K562 (cell line): ENCODE measurements at regions not wholly inside any gene's neighbourhood (a gene's known extent, or its start where the extent isn't known, plus 50 kb on each side); places are given as distances from the start of the nearest gene placed in this dataset.

Experiments
- ATAC-seq: fragments of 200-7000 bp; cut with Tn5 transposase; 3 replicates; pipeline ENCODE4 v1.9.1; 2020; ENCODE audit warnings: moderate library complexity
- BruUV-seq: library from RNA; stranded (reverse); fragments of 400-500 nt; replicated peaks from 2 replicates; lab custom pipeline; 2021; lab: Mats Ljungman, UMichigan
- CTCF ChIA-PET: fragments of 300-600 bp; formaldehyde crosslinking; extraction: SDS; loops from one replicate; lab custom pipeline; 2021; ENCODE audit warnings: low intra/inter-chr PET ratio; lab: Yijun Ruan, JAX
- POLR2A ChIA-PET: fragments of 300-600, 350-650 bp; sonication (Branson Sonifier 250); formaldehyde crosslinking; extraction: SDS; loops from one replicate; lab custom pipeline; 2021; ENCODE audit warnings: antibody characterized with exemption, inconsistent platforms; lab: Yijun Ruan, JAX
- DNase-seq, 4 experiments: peaks; one replicate each; pipeline versions ENCODE4 v3.0.0 to v3.0.0-alpha.2; 2011 to 2018; ENCODE audit warnings: low spot score in 3 of 4, mixed read lengths in 3 of 4; ENCODE audit errors: extremely low read depth in 1 of 4
- FAIRE-seq: peaks from 2 replicates; lab custom pipeline; 2011; peaks lifted over from hg19 to GRCh38; lab: Jason Lieb, UNC
- H2AFZ ChIP-seq: 2 replicates; pipeline ENCODE4 v1.6.0; 2011; ENCODE audit warnings: low read depth, low read length, control low read depth, inconsistent platforms
- H3K27ac ChIP-seq: fragments of 200-600 bp; 3 replicates; pipeline ENCODE4 v1.8.0; 2011; ENCODE audit warnings: low read depth, mild to moderate bottlenecking, control low read depth, inconsistent platforms, low read length, moderate library complexity, mixed read lengths; ENCODE audit errors: extremely low read depth
- H3K27me3 ChIP-seq, 2 experiments: fragments of 300-600 bp in 1 of 2; 2 replicates in 1 of 2; 3 replicates in 1 of 2; pipeline versions ENCODE4 v1.6.0 to v1.8.0; 2011; ENCODE audit warnings: inconsistent platforms in 2 of 2, low read length in 2 of 2, mild to moderate bottlenecking in 1 of 2, mixed read lengths in 1 of 2, moderate library complexity in 1 of 2; ENCODE audit not compliant: control insufficient read depth in 2 of 2, insufficient read depth in 2 of 2
- H3K36me3 ChIP-seq: fragments of 300-600 bp; 3 replicates; pipeline ENCODE4 v1.8.0; 2011; ENCODE audit warnings: mild to moderate bottlenecking, low read length, inconsistent platforms; ENCODE audit not compliant: control insufficient read depth, insufficient read depth
- H3K4me1 ChIP-seq, 2 experiments: fragments of 200-600 bp in 1 of 2; replicated peaks in 1 of 2; 2 replicates in 1 of 2; 3 replicates in 1 of 2; pipeline versions ENCODE4 v1.5.1 to v1.8.0; 2011; ENCODE audit warnings: inconsistent platforms in 2 of 2, low read length in 2 of 2, mild to moderate bottlenecking in 1 of 2, mixed read lengths in 1 of 2, moderate library complexity in 1 of 2; ENCODE audit not compliant: control insufficient read depth in 2 of 2, insufficient read depth in 2 of 2
- H3K4me2 ChIP-seq: 2 replicates; pipeline ENCODE4 v1.6.1; 2011; ENCODE audit warnings: low read length, control low read depth, inconsistent platforms, mixed read lengths; ENCODE audit not compliant: insufficient read depth
- H3K4me3 ChIP-seq: fragments of 200-600 bp; sonication (generic), shearing (Covaris generic); 2 replicates; pipeline ENCODE4 v1.5.1; 2016; ENCODE audit warnings: control low read depth, inconsistent platforms
- H3K79me2 ChIP-seq: fragments of 200-600 bp; 3 replicates; pipeline ENCODE4 v1.8.0; 2011; ENCODE audit warnings: low read length, inconsistent platforms; ENCODE audit not compliant: control insufficient read depth, insufficient read depth
- H3K9ac ChIP-seq, 2 experiments: 2 replicates each; pipeline versions ENCODE4 v1.6.0 to v1.6.1; 2011; ENCODE audit warnings: low read depth in 2 of 2, low read length in 2 of 2, control low read depth in 1 of 2, inconsistent platforms in 1 of 2, mild to moderate bottlenecking in 1 of 2, mixed read lengths in 1 of 2; ENCODE audit not compliant: insufficient read depth in 1 of 2
- H3K9me1 ChIP-seq: one replicate; pipeline ENCODE4 v1.6.0; 2011; ENCODE audit warnings: inconsistent platforms, mild to moderate bottlenecking, low read length, moderate library complexity; ENCODE audit not compliant: control insufficient read depth, insufficient read depth
- H3K9me3 ChIP-seq: replicated peaks from 2 replicates; pipeline ENCODE4 v1.5.1; 2011; ENCODE audit warnings: low read depth, low read length, inconsistent platforms; ENCODE audit not compliant: control insufficient read depth, insufficient read depth
- H4K20me1 ChIP-seq: replicated peaks from 2 replicates; pipeline ENCODE4 v1.6.1; 2011; ENCODE audit warnings: low read length, inconsistent platforms, mixed read lengths; ENCODE audit not compliant: control insufficient read depth, insufficient read depth
- AFF4 ChIP-seq: sonication (generic); formaldehyde crosslinking; IDR thresholded peaks from 2 replicates; pipeline ENCODE4 v1.8.0; 2023; ENCODE audit warnings: mild to moderate bottlenecking, missing genetic modification reagents
- FOXK1 ChIP-seq: sonication (generic); formaldehyde crosslinking; IDR thresholded peaks from 2 replicates; pipeline ENCODE4 v1.8.0; 2022; ENCODE audit warnings: missing genetic modification reagents, mild to moderate bottlenecking, borderline replicate concordance
- GABPB1 ChIP-seq: sonication (generic); formaldehyde crosslinking; IDR thresholded peaks from 2 replicates; pipeline ENCODE4 v1.8.0; 2022; ENCODE audit warnings: mild to moderate bottlenecking, missing genetic modification reagents
- HDAC3 ChIP-seq: fragments of 450-650 bp; IDR thresholded peaks from 2 replicates; pipeline ENCODE4 v1.6.1; 2018; ENCODE audit warnings: borderline replicate concordance, mild to moderate bottlenecking, moderate library complexity; ENCODE audit not compliant: partially characterized antibody
- MYNN ChIP-seq, 2 experiments: sonication (generic); formaldehyde crosslinking in 1 of 2; IDR thresholded peaks; 2 replicates each; pipeline versions ENCODE4 v1.5.0 to v1.6.1; 2016 to 2020; ENCODE audit warnings: antibody characterized with exemption in 1 of 2, missing genetic modification reagents in 1 of 2
- PML ChIP-seq: IDR thresholded peaks from 2 replicates; pipeline ENCODE4 v1.6.1; 2012; ENCODE audit warnings: low read length, inconsistent platforms
- RERE ChIP-seq: sonication (generic); formaldehyde crosslinking; IDR thresholded peaks from 2 replicates; pipeline ENCODE4 v1.8.0; 2023; ENCODE audit warnings: missing genetic modification reagents, mild to moderate bottlenecking, borderline replicate concordance
- SPI1 ChIP-seq: IDR thresholded peaks from 2 replicates; pipeline ENCODE4 v1.6.1; 2011; ENCODE audit warnings: low read depth, low read length, control low read depth, borderline replicate concordance
- SRF ChIP-seq, 2 experiments: fragments of 250-450, 450-650 bp in 1 of 2; sonication (Bioruptor Pico) in 1 of 2; sonication (generic) in 1 of 2; formaldehyde crosslinking; IDR thresholded peaks; 2 replicates each; pipeline versions ENCODE4 v1.5.0 to v1.5.1; 2020 to 2022; ENCODE audit warnings: mild to moderate bottlenecking in 1 of 2, missing genetic modification reagents in 1 of 2
- ZFX ChIP-seq: sonication (generic); formaldehyde crosslinking; IDR thresholded peaks from 2 replicates; pipeline ENCODE4 v1.8.0; 2022; ENCODE audit warnings: mild to moderate bottlenecking, missing genetic modification reagents, moderate library complexity
- ZNF212 ChIP-seq: fragments of 450-650 bp; formaldehyde crosslinking; IDR thresholded peaks from 2 replicates; pipeline ENCODE4 v1.4.0; 2020; ENCODE audit warnings: mild to moderate bottlenecking
- ZNF507 ChIP-seq: conservative IDR thresholded peaks from 2 replicates; pipeline ENCODE4 v1.6.1; 2017; ENCODE audit warnings: missing genetic modification characterization, missing compliant biosample characterization
- WGBS: fragments of 100-300 bp; shearing (Covaris generic); methylation state at CpG from one replicate; pipeline ENCODE4 v1.1.6; 2016; ENCODE audit warnings: low coverage, mixed read lengths; ENCODE audit not compliant: insufficient coverage; ENCODE audit errors: missing lambda C conversion rate; 5-methylcytosine and 5-hydroxymethylcytosine counted together
- in situ Hi-C: fragments of 300-500 bp; cut with MboI; formaldehyde crosslinking; loops from 4 replicates; pipeline ENCODE4 v1.15.0; 2018; ENCODE audit warnings: inconsistent platforms, mixed read lengths
- intact Hi-C: fragments of 100-400 bp; cut with micrococcal nuclease; formaldehyde crosslinking; loops from 2 replicates; pipeline ENCODE4 v1.14.2; 2022

- Histone ChIP-seq H3K79me2 (no peaks in the 10 kb centered on the region), H3K9me3 (no peaks in the 10 kb centered on the region), H4K20me1 (no peaks in the 10 kb centered on the region), H3K4me2 (no peak overlapping the region), H2AFZ (no peak overlapping the region), H3K36me3 (no peaks in the 10 kb centered on the region), H3K4me3 (no peak overlapping the region), H3K27ac (no peak overlapping the region), H3K9ac (no peak overlapping the region), H3K4me1 (no peaks in the 10 kb centered on the region), H3K9me1 (no peaks in the 10 kb centered on the region), H3K27me3 (no peaks in the 10 kb centered on the region)
- TF ChIP-seq MYNN (IDR thresholded peaks at IDR 0.05) = no peak
- no peak for TF ChIP-seq MYNN (CRISPR knock-in tag; IDR thresholded peaks at IDR 0.05)
- no peak for TF ChIP-seq FOXK1
- TF ChIP-seq PML = no peak
- no peak for TF ChIP-seq ZFX (CRISPR knock-in tag)
- TF ChIP-seq HDAC3 = no peak
- no peak for TF ChIP-seq ZNF507 (tag)
- no peak for TF ChIP-seq AFF4 (CRISPR knock-in tag)
- no peak for TF ChIP-seq SPI1
- TF ChIP-seq RERE (CRISPR knock-in tag) = no peak
- no peak for TF ChIP-seq GABPB1 (CRISPR knock-in tag)
- no peak for TF ChIP-seq SRF (CRISPR knock-in tag; IDR thresholded peaks at IDR 0.05)
- TF ChIP-seq ZNF212 (CRISPR knock-in tag) = no peak
- ChIA-PET CTCF (no interaction called here), POLR2A (no interaction called here)
- DNase-seq = no peak
- in situ Hi-C loops (no loop called here), intact Hi-C loops (no loop called here)
- FAIRE-seq = no peak
- ATAC-seq = no peak
- BruUV-seq = no TSS peak
- 0% methylated on average over 4 of the region's 4 CpGs for WGBS
These were observed 154.4 kb downstream of the TLR4 start for GRCh38 chr9:117858561-117858960.
